IPS-15b (cell line): ENCODE measurements at regions not wholly inside any gene's neighbourhood (a gene's known extent, or its start where the extent isn't known, plus 50 kb on each side); places are given as distances from the start of the nearest gene placed in this dataset.
"Not testable (repeated sequence)": the region's sequence is repeated elsewhere in the genome, so short reads cannot be mapped to it uniquely, and the experiment has no call there.

ENCODE experiments used
- H3K27me3 ChIP-seq: one replicate; pipeline ENCODE4 v1.6.1; 2013; ENCODE audit warnings: low read length; ENCODE audit not compliant: control insufficient read depth, insufficient read depth
- H3K36me3 ChIP-seq: one replicate; pipeline ENCODE4 v1.6.1; 2013; ENCODE audit warnings: low read length; ENCODE audit not compliant: control insufficient read depth, insufficient read depth
- H3K4me1 ChIP-seq: one replicate; pipeline ENCODE4 v1.6.1; 2013; ENCODE audit warnings: mild to moderate bottlenecking, low read length; ENCODE audit not compliant: control insufficient read depth, insufficient read depth
- H3K4me3 ChIP-seq: one replicate; pipeline ENCODE4 v1.5.1; 2013; ENCODE audit warnings: low read depth, low read length
- H3K9ac ChIP-seq: one replicate; pipeline ENCODE4 v1.6.1; 2013; ENCODE audit warnings: low read depth, mild to moderate bottlenecking, low read length
- H3K9me3 ChIP-seq: one replicate; pipeline ENCODE4 v1.6.1; 2013; ENCODE audit warnings: mild to moderate bottlenecking, low read length; ENCODE audit not compliant: control insufficient read depth, insufficient read depth

DNA sequence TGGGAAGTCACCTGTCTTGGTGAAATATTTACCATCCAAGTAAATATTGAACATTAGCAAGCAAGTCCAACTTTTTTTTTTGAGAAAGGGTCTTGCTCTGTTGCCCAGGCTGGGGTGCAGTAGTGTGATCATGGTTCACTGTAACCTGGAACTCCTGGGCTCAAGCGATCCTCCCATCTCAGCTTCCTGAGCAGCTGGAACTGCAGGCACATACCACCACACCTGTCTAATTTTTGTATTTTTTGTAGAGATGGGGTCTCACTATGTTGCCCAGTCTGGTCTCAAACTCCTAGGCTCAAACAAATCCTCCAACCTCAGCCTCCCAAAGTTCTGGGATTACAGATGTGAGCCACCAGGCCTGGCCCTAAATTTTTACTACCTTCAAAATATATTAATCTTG, 171.0 kb upstream of the PFKP start:
- H3K27me3 ChIP-seq, H3K4me3 ChIP-seq, H3K4me1 ChIP-seq, H3K9me3 ChIP-seq, H3K36me3 ChIP-seq, H3K9ac ChIP-seq: not testable (repeated sequence)

- Histone ChIP-seq H3K27me3 (no peaks in the 10 kb centered on the region), H3K9me3 (no peaks in the 10 kb centered on the region), H3K4me3 (no peak overlapping the region), H3K4me1 (no peaks in the 10 kb centered on the region), H3K36me3 (no peaks in the 10 kb centered on the region), H3K9ac (no peak overlapping the region)
Measured at GRCh38 chr10:2895594-2896196, 171.7 kb upstream of the PFKP start.

GRCh38 chr10:2893991-2894390, 173.4 kb upstream of the PFKP start:
- no peaks in the 10 kb centered on the region for H3K9me3 ChIP-seq
- no peak overlapping the region for H3K4me3 ChIP-seq
- no peak overlapping the region for H3K9ac ChIP-seq
- no peaks in the 10 kb centered on the region for H3K4me1 ChIP-seq
- no peaks in the 10 kb centered on the region for H3K27me3 ChIP-seq
- H3K36me3 ChIP-seq: no peaks in the 10 kb centered on the region

DNA sequence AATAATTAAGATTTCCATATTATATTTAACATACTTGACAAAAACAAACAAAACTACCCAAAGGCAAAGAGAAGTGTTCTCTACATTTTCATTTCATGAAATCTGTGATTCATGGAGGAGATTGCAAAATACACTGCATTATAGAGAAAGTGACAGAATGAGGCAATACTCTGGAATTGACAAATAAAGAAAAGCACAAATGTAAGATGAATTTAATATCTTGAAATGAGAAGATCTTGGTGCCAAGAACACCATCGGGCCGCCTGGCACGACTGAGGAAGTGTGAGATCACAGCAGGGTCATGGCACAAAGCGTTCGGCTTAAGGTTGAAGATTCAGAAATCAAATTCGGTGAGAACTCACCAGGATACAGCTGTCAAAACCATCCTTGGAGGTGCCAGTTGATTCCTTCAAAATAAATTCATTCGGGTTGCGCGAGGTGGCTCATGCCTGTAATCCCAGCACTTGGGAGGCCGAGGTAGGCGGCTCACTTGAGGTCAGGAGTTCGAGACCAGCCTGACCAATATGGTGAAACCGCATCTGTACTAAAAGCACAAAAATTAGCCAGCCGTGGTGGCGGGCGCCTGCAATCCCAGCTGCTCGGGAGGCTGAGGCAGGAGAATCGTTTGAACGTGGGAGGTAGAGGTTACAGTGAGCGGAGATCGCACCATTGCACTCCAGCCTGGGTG, 174.0 kb upstream of the PFKP start:
- Histone ChIP-seq H3K9ac (no peak overlapping the region), H3K36me3 (no peaks in the 10 kb centered on the region), H3K4me3 (no peak overlapping the region), H3K9me3 (no peaks in the 10 kb centered on the region), H3K4me1 (no peaks in the 10 kb centered on the region), H3K27me3 (no peaks in the 10 kb centered on the region)

DNA sequence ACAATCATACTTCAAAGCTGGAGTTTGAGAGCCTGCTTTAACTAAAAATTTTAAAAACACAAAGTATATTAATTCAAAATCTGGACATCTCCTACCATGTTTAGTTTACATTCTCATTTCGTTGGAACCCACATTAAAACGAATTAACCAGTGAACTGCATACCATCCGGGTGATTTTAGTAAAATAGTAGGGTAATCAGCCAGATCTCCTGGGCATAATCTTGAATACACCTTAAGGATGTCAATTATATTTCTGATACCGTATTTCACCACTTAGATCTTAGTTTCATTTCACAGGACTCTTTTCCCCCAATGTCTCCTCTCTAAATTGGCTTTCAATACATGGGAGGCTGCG, 175.6 kb upstream of the PFKP start:
- H3K9me3 ChIP-seq: no peaks in the 10 kb centered on the region
- H3K36me3 ChIP-seq: no peaks in the 10 kb centered on the region
- H3K27me3 ChIP-seq: no peaks in the 10 kb centered on the region
- no peak overlapping the region for H3K9ac ChIP-seq
- no peak overlapping the region for H3K4me3 ChIP-seq
- no peaks in the 10 kb centered on the region for H3K4me1 ChIP-seq

GRCh38 chr10:2891073-2891769, 176.1 kb upstream of the PFKP start:
- no peaks in the 10 kb centered on the region for H3K27me3 ChIP-seq

GRCh38 chr10:2890093-2890492, 177.3 kb upstream of the PFKP start:
- Histone ChIP-seq H3K27me3 (no peaks in the 10 kb centered on the region), H3K9ac (no peak overlapping the region), H3K4me1 (no peaks in the 10 kb centered on the region), H3K4me3 (no peak overlapping the region), H3K9me3 (no peaks in the 10 kb centered on the region), H3K36me3 (no peaks in the 10 kb centered on the region)

More at GRCh38 chr10:2891073-2891769, 176.1 kb upstream of the PFKP start:
- no peak overlapping the region for H3K4me3 ChIP-seq
- H3K9ac ChIP-seq: no peak overlapping the region
- no peaks in the 10 kb centered on the region for H3K9me3 ChIP-seq
- no peaks in the 10 kb centered on the region for H3K36me3 ChIP-seq
- no peaks in the 10 kb centered on the region for H3K4me1 ChIP-seq

GRCh38 chr10:2888403-2889004, 178.8 kb upstream of the PFKP start:
- H3K36me3 ChIP-seq: no peaks in the 10 kb centered on the region
- H3K9ac ChIP-seq: no peak overlapping the region
- no peaks in the 10 kb centered on the region for H3K27me3 ChIP-seq
- H3K4me3 ChIP-seq: no peak overlapping the region
- no peaks in the 10 kb centered on the region for H3K4me1 ChIP-seq
- no peaks in the 10 kb centered on the region for H3K9me3 ChIP-seq

DNA sequence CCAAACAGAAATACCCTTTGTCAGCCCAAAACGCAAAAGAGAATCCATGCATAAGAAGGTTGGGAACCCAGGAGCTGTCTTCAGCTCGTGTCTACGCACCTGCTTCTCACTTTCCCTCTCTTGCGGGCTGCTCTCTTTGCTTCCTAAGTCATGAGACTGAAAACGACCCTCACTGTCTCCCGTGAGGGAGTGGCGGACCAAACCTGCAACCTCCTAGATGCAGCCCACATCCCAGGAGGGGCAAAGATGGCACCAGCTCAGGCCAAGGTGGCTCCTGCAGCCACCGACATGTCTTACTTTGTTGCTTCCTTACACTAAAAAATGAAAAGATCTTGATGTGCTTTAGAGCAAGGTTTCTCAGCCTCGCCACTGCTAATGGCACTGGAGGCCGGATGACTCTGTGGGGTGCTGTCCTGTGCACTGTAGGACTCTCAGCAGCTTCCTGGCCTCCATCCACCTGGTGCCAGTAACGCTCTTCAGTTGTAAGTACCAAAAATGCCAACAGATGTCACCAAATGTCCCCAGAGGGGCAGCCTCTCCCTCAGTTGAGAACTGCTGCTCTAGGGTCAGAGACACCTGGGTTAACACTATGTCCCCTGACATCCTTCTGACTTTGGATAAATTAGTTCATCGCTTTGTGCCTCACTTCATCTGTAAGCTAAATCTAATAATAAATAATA, 179.8 kb upstream of the PFKP start:
- no peaks in the 10 kb centered on the region for H3K9me3 ChIP-seq
- H3K4me1 ChIP-seq: no peaks in the 10 kb centered on the region
- H3K36me3 ChIP-seq: no peaks in the 10 kb centered on the region
- H3K27me3 ChIP-seq: no peaks in the 10 kb centered on the region
- H3K4me3 ChIP-seq: no peak overlapping the region
- no peak overlapping the region for H3K9ac ChIP-seq

GRCh38 chr10:2886662-2887061, 180.7 kb upstream of the PFKP start:
- no peaks in the 10 kb centered on the region for H3K9me3 ChIP-seq
- no peaks in the 10 kb centered on the region for H3K27me3 ChIP-seq
- H3K36me3 ChIP-seq: no peaks in the 10 kb centered on the region
- H3K4me3 ChIP-seq: no peak overlapping the region
- H3K4me1 ChIP-seq: no peaks in the 10 kb centered on the region
- no peak overlapping the region for H3K9ac ChIP-seq

GRCh38 chr10:2885288-2886278, 181.8 kb upstream of the PFKP start:
- Histone ChIP-seq H3K36me3 (no peaks in the 10 kb centered on the region), H3K4me1 (no peaks in the 10 kb centered on the region), H3K27me3 (no peaks in the 10 kb centered on the region), H3K9me3 (no peaks in the 10 kb centered on the region), H3K9ac (no peak overlapping the region), H3K4me3 (no peak overlapping the region)
